HG03354 (cell line): ENCODE measurements at regions not wholly inside any gene's neighbourhood (a gene's known extent, or its start where the extent isn't known, plus 50 kb on each side); places are given as distances from the start of the nearest gene placed in this dataset.

ENCODE experiments used
- ATAC-seq: cut with Tn5 transposase; IDR thresholded peaks from one replicate; pipeline ENCODE4 v1.9.1; 2021; ENCODE audit warnings: mild to moderate bottlenecking; ENCODE audit not compliant: unreplicated experiment, poor library complexity, severe bottlenecking

GRCh38 chr2:5946225-5947115 lies 254.3 kb downstream of the SOX11 start:
- ATAC-seq: no peak

GRCh38 chr2:5950736-5951135 lies 258.6 kb downstream of the SOX11 start:
- ATAC-seq: no peak

- ATAC-seq: no peak
These were observed 259.3 kb downstream of the SOX11 start for GRCh38 chr2:5951471-5951870.

DNA sequence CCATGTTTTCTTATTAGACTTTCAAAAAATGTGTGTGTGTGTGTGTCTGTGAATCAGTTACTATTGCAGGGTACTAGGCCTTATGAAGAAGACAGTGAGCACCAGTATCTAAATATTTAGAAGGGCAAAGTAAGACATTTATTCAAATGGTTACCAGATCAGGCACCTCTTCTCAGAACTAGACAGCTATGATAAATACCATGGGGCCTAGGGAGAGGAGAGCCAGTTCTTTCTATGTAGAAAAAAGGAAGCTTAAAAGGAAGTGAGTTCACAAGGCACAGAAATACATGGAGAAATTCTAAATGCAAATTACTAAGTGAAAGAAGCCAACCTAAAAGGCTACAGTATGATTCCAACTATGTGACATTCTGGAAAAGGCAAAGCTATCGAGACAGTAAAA lies 261.3 kb downstream of the SOX11 start:
- no peak for ATAC-seq

DNA sequence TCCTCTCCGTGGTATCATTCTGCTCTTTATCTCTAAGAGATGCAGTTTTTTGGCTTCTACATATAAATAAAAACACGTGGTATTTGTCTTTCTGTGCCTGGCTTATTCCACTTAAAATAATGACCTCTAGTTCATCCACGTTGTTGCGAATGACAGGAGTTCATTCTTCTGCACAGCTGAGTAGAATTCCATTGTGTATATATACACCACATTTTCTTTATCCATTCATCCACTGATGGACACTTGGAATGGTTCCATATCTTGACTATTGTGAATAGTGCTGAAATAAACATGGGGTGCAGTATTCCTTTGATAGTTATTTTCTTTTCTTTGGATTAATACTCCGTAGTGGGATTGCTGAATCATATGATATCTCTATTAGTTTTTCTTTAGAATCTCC lies 262.3 kb downstream of the SOX11 start:
- ATAC-seq: no peak

DNA sequence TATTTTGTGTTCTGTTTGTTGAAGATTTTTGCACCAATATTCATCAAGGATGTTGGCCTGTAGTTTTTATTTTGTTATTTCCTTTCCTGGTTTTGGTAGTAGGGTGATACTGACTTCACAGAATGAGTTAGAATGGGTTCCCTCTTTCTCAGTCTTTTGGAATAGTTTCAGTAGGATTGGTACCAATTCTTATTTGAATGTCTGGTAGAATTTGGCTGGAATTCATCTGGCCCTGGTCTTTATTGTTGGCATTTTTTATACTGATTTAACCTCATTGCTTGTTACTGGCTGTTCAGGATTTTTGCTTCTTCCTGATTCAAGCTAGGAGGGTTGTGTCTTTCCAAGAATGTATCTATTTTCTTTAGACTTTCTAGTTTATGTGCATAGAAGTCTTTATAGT lies 263.7 kb downstream of the SOX11 start:
- no peak for ATAC-seq

DNA sequence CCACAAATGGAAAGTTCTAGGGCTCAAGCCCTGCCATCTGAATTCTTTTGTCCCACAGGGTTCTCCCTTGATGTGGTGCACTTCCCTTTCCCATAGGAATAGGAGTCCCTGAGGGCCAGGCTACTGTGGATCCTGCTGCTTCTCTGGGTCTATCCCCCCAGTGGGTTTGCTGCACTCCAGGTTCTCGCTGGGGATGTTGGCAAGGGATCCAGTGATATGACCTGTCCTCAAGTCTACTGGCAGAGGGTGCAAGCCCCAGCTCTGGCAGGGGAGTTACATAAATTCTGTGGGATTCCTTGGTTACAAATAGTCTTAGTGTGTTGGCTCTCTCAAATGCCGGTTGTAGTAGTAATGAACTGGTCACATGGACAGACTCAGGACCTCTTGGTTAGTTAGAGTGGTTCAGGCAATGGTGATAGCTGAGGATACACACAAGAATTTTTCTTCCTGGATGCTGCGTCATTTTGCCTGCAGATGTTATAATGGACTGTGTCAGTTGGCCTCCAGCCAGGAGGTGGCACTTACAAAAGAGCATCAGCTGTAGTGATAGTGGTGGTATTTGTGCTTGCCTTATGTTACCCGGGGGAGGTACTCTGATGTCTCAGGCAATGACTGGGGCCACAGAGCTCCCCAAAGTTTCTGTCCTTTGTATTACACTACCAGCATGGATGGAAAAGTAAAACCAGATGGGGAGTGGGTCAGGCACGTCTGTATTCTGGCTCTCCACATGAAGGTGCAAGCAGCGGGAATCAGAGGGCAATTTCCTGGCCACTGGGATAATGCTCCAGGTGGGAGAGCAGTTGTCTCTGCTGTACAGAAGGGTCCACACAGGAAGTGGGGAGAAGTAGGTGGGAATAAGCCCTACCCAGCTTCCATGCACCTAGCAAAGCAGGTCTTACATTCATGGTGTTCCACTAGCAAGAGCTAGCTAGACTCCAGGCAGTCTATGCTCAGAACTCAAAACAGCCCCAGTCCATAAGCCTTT lies 267.9 kb downstream of the SOX11 start:
- no peak for ATAC-seq

- no peak for ATAC-seq
These were observed 275.3 kb downstream of the SOX11 start for GRCh38 chr2:5967506-5967905.

- ATAC-seq: no peak
These were observed 277.1 kb downstream of the SOX11 start for GRCh38 chr2:5969303-5969702.

GRCh38 chr2:5970347-5970746 lies 278.2 kb downstream of the SOX11 start:
- no peak for ATAC-seq

- ATAC-seq: no peak
These were observed 282.3 kb downstream of the SOX11 start for GRCh38 chr2:5974477-5974876.

DNA sequence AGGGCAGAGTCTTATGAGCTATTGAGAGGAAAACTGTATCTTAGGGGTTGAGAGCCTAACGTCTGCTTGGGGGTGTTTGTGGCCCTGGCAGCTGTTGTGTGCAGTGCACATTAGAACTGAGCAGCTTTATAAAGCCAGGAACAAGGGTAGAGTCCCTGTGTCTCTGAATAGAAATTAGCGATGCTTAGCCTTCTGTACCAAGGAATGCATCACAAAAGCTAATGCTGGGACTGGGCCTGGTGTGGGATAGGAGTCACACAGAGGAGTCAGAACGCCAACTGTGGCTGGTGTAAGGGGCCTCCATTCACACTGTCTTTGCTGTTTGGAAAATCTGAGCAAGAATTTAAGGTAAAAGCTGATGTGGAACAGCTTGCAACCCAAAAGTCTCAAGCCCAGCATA lies 283.2 kb downstream of the SOX11 start:
- no peak for ATAC-seq

DNA sequence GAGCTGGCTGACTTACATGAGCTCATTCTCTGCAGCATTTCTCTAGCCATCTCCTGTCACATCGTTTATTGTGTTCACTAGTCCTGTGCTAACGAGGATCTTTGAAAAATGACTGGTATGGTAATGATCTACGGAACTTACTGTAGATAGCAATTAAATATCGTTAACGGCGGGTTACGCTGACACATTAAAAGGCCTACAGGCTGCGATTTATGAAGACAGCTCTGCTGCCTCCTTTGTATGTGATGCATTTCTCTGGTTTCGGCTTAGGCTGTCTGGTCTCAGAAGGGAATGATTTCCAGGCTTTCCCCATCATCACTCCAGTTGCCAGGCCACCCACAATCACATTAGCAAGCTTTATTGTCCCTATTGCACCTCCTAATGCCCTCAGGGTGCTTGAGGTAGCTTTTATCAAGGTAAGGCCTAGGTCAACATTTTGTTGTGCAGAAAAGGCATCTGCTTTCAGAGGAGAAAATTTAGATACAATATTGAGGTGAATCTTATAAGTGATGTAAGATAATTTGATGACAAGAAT lies 284.4 kb downstream of the SOX11 start:
- ATAC-seq: no peak

DNA sequence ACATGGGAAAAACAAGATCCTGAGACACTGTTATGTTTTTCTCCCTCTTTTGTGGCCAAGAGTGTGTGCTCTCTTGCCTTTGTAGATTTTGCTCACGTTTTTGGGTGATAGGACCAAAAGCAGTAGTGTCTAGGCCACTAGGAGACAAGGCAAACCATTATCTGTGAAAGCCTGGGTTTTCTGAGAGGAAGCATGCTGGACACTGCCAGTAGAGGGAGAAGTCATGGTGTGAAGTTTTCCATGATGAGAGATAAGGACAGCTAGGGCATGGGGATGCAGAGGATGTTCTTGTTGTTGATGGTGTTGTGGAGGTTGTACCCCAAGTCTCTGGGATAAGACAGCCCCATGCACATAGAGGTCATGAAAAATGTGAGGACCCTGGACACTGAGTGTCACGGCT lies 285.3 kb downstream of the SOX11 start:
- ATAC-seq: no peak

- ATAC-seq: no peak
These were observed 286.1 kb downstream of the SOX11 start for GRCh38 chr2:5978131-5978751.

GRCh38 chr2:5980450-5981190 lies 288.4 kb downstream of the SOX11 start:
- ATAC-seq: no peak

DNA sequence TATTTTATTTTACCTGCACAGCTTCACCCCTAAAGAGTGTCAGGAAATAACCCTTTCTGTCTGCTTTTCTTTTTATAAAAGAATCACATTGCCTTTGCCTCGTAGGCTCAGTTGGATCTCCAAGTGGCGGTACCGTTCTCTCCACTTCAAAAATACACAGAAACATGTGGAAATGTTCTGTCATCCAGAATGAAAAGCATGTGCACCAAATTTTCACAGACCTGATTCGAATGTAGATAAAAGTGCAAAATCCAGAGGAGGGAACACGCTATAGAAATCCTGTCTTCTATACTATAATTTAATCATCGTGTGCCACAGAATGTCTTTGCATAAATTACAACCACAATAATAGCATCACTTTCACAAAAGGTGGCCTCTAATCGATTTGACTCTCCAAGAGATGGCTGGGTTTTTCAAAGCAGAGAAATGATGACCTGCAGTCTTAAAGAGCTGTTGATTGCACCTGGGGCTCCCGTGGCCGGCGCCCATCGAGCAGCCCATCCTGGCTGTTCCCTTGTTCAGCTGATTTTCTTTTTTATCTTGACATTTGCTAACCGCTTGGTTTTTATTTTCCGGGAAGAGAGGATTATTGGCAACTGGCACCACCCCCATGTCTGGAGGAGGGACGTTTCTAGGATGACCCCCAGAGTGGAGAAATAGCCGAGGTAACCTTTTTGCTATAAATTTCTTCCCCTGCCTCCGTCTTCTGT lies 290.2 kb downstream of the SOX11 start:
- no peak for ATAC-seq

- ATAC-seq: no peak
These were observed 290.7 kb downstream of the SOX11 start for GRCh38 chr2:5982903-5983265.
